ENCODE measurements at regions not wholly inside any gene's neighbourhood (a gene's known extent, or its start where the extent isn't known, plus 50 kb on each side); places are given as distances from the start of the nearest gene placed in this dataset.
"Not testable (repeated sequence)": the region's sequence is repeated elsewhere in the genome, so short reads cannot be mapped to it uniquely, and the experiment has no call there.

- H3K4me3 Mint-ChIP-seq = no peak overlapping the region
These were observed 128.2 kb downstream of the ASMT start for GRCh38 chrX:1743105-1743504.

GRCh38 chrX:1743663-1744062 is 128.8 kb downstream of the ASMT start:
- no peak overlapping the region for H3K27ac Mint-ChIP-seq (ENCODE audit: unreplicated experiment)
- no peak for DNase-seq (ENCODE audit: low read depth, low spot score)
- H3K9me3 Mint-ChIP-seq = peaks cover 14% of the 10 kb centered on the region
- no peak for TF ChIP-seq CTCF (conservative IDR thresholded peaks at IDR 0.05)
- H3K36me3 Mint-ChIP-seq (ENCODE audit: low read depth) = peaks cover 2% of the 10 kb centered on the region
- peaks cover 10% of the 10 kb centered on the region for H3K27me3 Mint-ChIP-seq (ENCODE audit: low read depth)
- H3K4me3 Mint-ChIP-seq = no peak overlapping the region
- H3K4me1 Mint-ChIP-seq = peaks cover 5% of the 10 kb centered on the region

More at GRCh38 chrX:1743105-1743504, 128.2 kb downstream of the ASMT start:
- Mint-ChIP-seq H3K27me3 (ENCODE audit: low read depth) (peaks cover 8% of the 10 kb centered on the region), H3K36me3 (ENCODE audit: low read depth) (peaks cover 2% of the 10 kb centered on the region), H3K9me3 (peaks cover 11% of the 10 kb centered on the region), H3K27ac (ENCODE audit: unreplicated experiment) (no peak overlapping the region), H3K4me1 (peaks cover 9% of the 10 kb centered on the region)
- TF ChIP-seq CTCF (conservative IDR thresholded peaks at IDR 0.05) = no peak
- DNase-seq (ENCODE audit: low read depth, low spot score) = no peak

- no peak for TF ChIP-seq CTCF (conservative IDR thresholded peaks at IDR 0.05)
- Mint-ChIP-seq H3K9me3 (peaks cover 13% of the 10 kb centered on the region), H3K27me3 (ENCODE audit: low read depth) (peaks cover 21% of the 10 kb centered on the region), H3K36me3 (ENCODE audit: low read depth) (peaks cover 2% of the 10 kb centered on the region), H3K27ac (ENCODE audit: unreplicated experiment) (no peak overlapping the region), H3K4me1 (peaks cover 4% of the 10 kb centered on the region), H3K4me3 (no peak overlapping the region)
- no peak for DNase-seq (ENCODE audit: low read depth, low spot score)
These were observed 133.5 kb downstream of the ASMT start for GRCh38 chrX:1748408-1748807.

- peaks cover under 1% of the 10 kb centered on the region for H3K36me3 Mint-ChIP-seq (ENCODE audit: low read depth)
- no peaks in the 10 kb centered on the region for H3K4me1 Mint-ChIP-seq
- peaks cover 9% of the 10 kb centered on the region for H3K9me3 Mint-ChIP-seq
- peaks cover 17% of the 10 kb centered on the region for H3K27me3 Mint-ChIP-seq (ENCODE audit: low read depth)
- H3K27ac Mint-ChIP-seq (ENCODE audit: unreplicated experiment) = no peak overlapping the region
- no peak overlapping the region for H3K4me3 Mint-ChIP-seq
- no peak for DNase-seq (ENCODE audit: low read depth, low spot score)
- TF ChIP-seq CTCF (conservative IDR thresholded peaks at IDR 0.05) = no peak
These were observed 134.6 kb downstream of the ASMT start for GRCh38 chrX:1749499-1749898.

- H3K27ac Mint-ChIP-seq (ENCODE audit: unreplicated experiment) = no peak overlapping the region
- peaks cover 4% of the 10 kb centered on the region for H3K9me3 Mint-ChIP-seq
- H3K27me3 Mint-ChIP-seq (ENCODE audit: low read depth) = peaks cover 17% of the 10 kb centered on the region
- DNase-seq (ENCODE audit: low read depth, low spot score) = no peak
- H3K4me1 Mint-ChIP-seq = no peaks in the 10 kb centered on the region
- H3K4me3 Mint-ChIP-seq = no peak overlapping the region
- H3K36me3 Mint-ChIP-seq (ENCODE audit: low read depth) = no peaks in the 10 kb centered on the region
- no peak for TF ChIP-seq CTCF (conservative IDR thresholded peaks at IDR 0.05)
These were observed 135.4 kb downstream of the ASMT start for GRCh38 chrX:1750267-1750666.

GRCh38 chrX:1751781-1752180 is 136.9 kb downstream of the ASMT start:
- Mint-ChIP-seq H3K27ac (ENCODE audit: unreplicated experiment) (peak overlapping the region; percentile 67), H3K9me3 (peaks cover 7% of the 10 kb centered on the region), H3K36me3 (ENCODE audit: low read depth) (peaks cover 3% of the 10 kb centered on the region), H3K27me3 (ENCODE audit: low read depth) (peaks cover 18% of the 10 kb centered on the region), H3K4me1 (no peaks in the 10 kb centered on the region), H3K4me3 (no peak overlapping the region)
- no peak for DNase-seq (ENCODE audit: low read depth, low spot score)
- TF ChIP-seq CTCF (conservative IDR thresholded peaks at IDR 0.05) = no peak

- Mint-ChIP-seq H3K27me3 (ENCODE audit: low read depth) (peaks cover 18% of the 10 kb centered on the region), H3K9me3 (peaks cover 12% of the 10 kb centered on the region)
- not testable (repeated sequence) for H3K27ac Mint-ChIP-seq (ENCODE audit: unreplicated experiment); H3K36me3 Mint-ChIP-seq (ENCODE audit: low read depth); DNase-seq (ENCODE audit: low read depth, low spot score); H3K4me3 Mint-ChIP-seq; H3K4me1 Mint-ChIP-seq
These were observed 137.9 kb downstream of the ASMT start for GRCh38 chrX:1752799-1753198.
